ENCODE measurements at regions not wholly inside any gene's neighbourhood (a gene's known extent, or its start where the extent isn't known, plus 50 kb on each side); places are given as distances from the start of the nearest gene placed in this dataset.

GRCh38 chr2:43119303-43119702 is 107.1 kb downstream of the ZFP36L2 start:
- no peak for TF ChIP-seq CTCF (IDR thresholded peaks at IDR 0.05)
- no peak for ATAC-seq
- Histone ChIP-seq H3K27ac (no peak overlapping the region), H3K27me3 (no peaks in the 10 kb centered on the region), H3K4me3 (no peak overlapping the region), H3K36me3 (no peaks in the 10 kb centered on the region), H3K9me3 (no peaks in the 10 kb centered on the region), H3K4me1 (no peaks in the 10 kb centered on the region)
- no peak for DNase-seq
- intact Hi-C loops (cut with DNase I), result no loop called here
- 93 to 94% methylated on average over 1 of the region's 1 CpG for WGBS, 2 donors
- FAIRE-seq, result no peak

- Histone ChIP-seq H3K4me1 (no peaks in the 10 kb centered on the region), H3K4me3 (no peak overlapping the region), H3K9me3 (no peaks in the 10 kb centered on the region), H3K27me3 (no peaks in the 10 kb centered on the region), H3K27ac (no peak overlapping the region), H3K36me3 (no peaks in the 10 kb centered on the region)
- FAIRE-seq, result no peak
- 65 to 91% methylated on average over 2 of the region's 2 CpGs for WGBS, 2 donors
- ATAC-seq, result no peak
- no peak for TF ChIP-seq CTCF (IDR thresholded peaks at IDR 0.05)
- intact Hi-C loops (cut with DNase I), result no loop called here
- no peak for DNase-seq
Measured at GRCh38 chr2:43117521-43118143, 108.8 kb downstream of the ZFP36L2 start.

- Histone ChIP-seq H3K36me3 (no peaks in the 10 kb centered on the region), H3K27ac (no peak overlapping the region), H3K27me3 (no peaks in the 10 kb centered on the region), H3K4me1 (no peaks in the 10 kb centered on the region), H3K9me3 (no peaks in the 10 kb centered on the region), H3K4me3 (no peak overlapping the region)
- no peak for TF ChIP-seq CTCF (IDR thresholded peaks at IDR 0.05)
- ATAC-seq (no peak), FAIRE-seq (no peak), DNase-seq (no peak)
- intact Hi-C loops (cut with DNase I), result no loop called here
- 95 to 96% methylated on average over 3 of the region's 3 CpGs for WGBS, 2 donors
Measured at GRCh38 chr2:43116988-43117387, 109.4 kb downstream of the ZFP36L2 start.

GRCh38 chr2:43115881-43116280 is 110.5 kb downstream of the ZFP36L2 start:
- ATAC-seq (no peak), DNase-seq (no peak), FAIRE-seq (no peak)
- no peaks in the 10 kb centered on the region for H3K27me3 ChIP-seq
- H3K9me3 ChIP-seq, result no peaks in the 10 kb centered on the region
- TF ChIP-seq CTCF (IDR thresholded peaks at IDR 0.05), result no peak
- no peak overlapping the region for H3K4me3 ChIP-seq
- no peaks in the 10 kb centered on the region for H3K36me3 ChIP-seq
- H3K4me1 ChIP-seq, result no peaks in the 10 kb centered on the region
- H3K27ac ChIP-seq, result no peak overlapping the region
- intact Hi-C loops (cut with DNase I), result no loop called here
- 80 to 96% methylated on average over 5 of the region's 5 CpGs for WGBS, 2 donors

GRCh38 chr2:43114210-43114609 is 112.2 kb downstream of the ZFP36L2 start:
- Histone ChIP-seq H3K27ac (no peak overlapping the region), H3K4me1 (peaks cover 0 to 3% (median 0%) of the 10 kb centered on the region in 3 donors), H3K27me3 (no peaks in the 10 kb centered on the region), H3K4me3 (no peak overlapping the region), H3K36me3 (no peaks in the 10 kb centered on the region), H3K9me3 (no peaks in the 10 kb centered on the region)
- no peak for TF ChIP-seq CTCF (IDR thresholded peaks at IDR 0.05)
- no peak for DNase-seq
- intact Hi-C loops (cut with DNase I), result no loop called here
- FAIRE-seq, result no peak
- ATAC-seq, result no peak

All from pancreas (tissue), 10 donors.